Spinal cord (tissue), 9 donors: ENCODE measurements at regions not wholly inside any gene's neighbourhood (a gene's known extent, or its start where the extent isn't known, plus 50 kb on each side); places are given as distances from the start of the nearest gene placed in this dataset.
A peak's percentile ranks its signal among the peaks of the same experiment; 100 is the strongest.

ENCODE experiments used
- DNase-seq, 6 donors: peaks; one replicate each; pipeline versions ENCODE4 v3.0.0 to v3.0.0-alpha.2; 2013 to 2015; ENCODE audit warnings: low spot score in 6 of 6, low read depth in 4 of 6
- H3K27ac ChIP-seq: one replicate; pipeline ENCODE4 v1.5.1; 2013; ENCODE audit warnings: low read depth, low read length, control low read depth
- H3K27me3 ChIP-seq: one replicate; pipeline ENCODE4 v1.6.1; 2013; ENCODE audit warnings: low read length; ENCODE audit not compliant: control insufficient read depth, insufficient read depth
- H3K36me3 ChIP-seq: one replicate; pipeline ENCODE4 v1.6.1; 2013; ENCODE audit warnings: low read length; ENCODE audit not compliant: control insufficient read depth, insufficient read depth
- H3K4me1 ChIP-seq: one replicate; pipeline ENCODE4 v1.6.1; 2013; ENCODE audit warnings: low read length; ENCODE audit not compliant: control insufficient read depth, insufficient read depth
- H3K4me3 ChIP-seq: one replicate; pipeline ENCODE4 v1.5.1; 2013; ENCODE audit warnings: low read depth, low read length, control low read depth
- H3K9me3 ChIP-seq: one replicate; pipeline ENCODE4 v1.6.1; 2013; ENCODE audit warnings: low read length; ENCODE audit not compliant: control insufficient read depth, insufficient read depth
- WGBS: methylation state at CpG from one replicate; pipeline ENCODE4 v1.1.5; 2013; ENCODE audit warnings: missing lambda C conversion rate; ENCODE audit not compliant: insufficient coverage; 5-methylcytosine and 5-hydroxymethylcytosine counted together
- donor health status: healthy.

DNA sequence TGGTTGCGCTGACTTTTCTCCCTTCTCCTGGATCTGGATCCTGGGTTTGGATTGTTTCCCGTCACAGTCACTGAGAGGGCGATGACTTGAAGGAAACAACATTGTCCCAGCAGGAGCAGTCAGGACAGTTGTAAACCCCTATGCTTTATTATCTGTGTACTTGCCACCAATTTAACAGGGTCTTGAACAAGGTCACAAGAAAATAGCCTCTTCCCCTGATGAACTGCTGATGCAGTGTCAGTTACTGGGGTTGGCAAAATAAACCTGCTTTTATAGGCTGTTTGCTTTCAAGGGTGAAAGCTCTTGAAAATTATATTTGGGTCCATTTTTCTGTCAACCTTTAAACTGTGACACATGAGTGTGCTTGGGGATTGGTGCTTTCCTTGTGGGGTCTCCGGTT lies 238.9 kb downstream of the ACTR3B start:
- H3K27me3 ChIP-seq: no peaks in the 10 kb centered on the region
- no peak overlapping the region for H3K27ac ChIP-seq
- H3K36me3 ChIP-seq: no peaks in the 10 kb centered on the region
- no peaks in the 10 kb centered on the region for H3K4me1 ChIP-seq
- WGBS: 50% methylated on average over 1 of the region's 4 CpGs
- peak in 1 of 6 donors; percentile 51 for DNase-seq
- no peak overlapping the region for H3K4me3 ChIP-seq
- peaks cover 2% of the 10 kb centered on the region for H3K9me3 ChIP-seq

- Histone ChIP-seq H3K27ac (no peak overlapping the region), H3K27me3 (no peaks in the 10 kb centered on the region), H3K9me3 (peaks cover 2% of the 10 kb centered on the region), H3K4me1 (peaks cover 3% of the 10 kb centered on the region), H3K4me3 (no peak overlapping the region), H3K36me3 (no peaks in the 10 kb centered on the region)
- no peak for DNase-seq
- no CpG with 5 or more reads among the region's 1 CpG for WGBS
Observed at GRCh38 chr7:153002115-153002514, 242.6 kb downstream of the ACTR3B start.

GRCh38 chr7:153002572-153002971 lies 243.0 kb downstream of the ACTR3B start:
- H3K4me3 ChIP-seq: no peak overlapping the region

GRCh38 chr7:153004341-153004740 lies 244.8 kb downstream of the ACTR3B start:
- 76% methylated on average over 14 of the region's 14 CpGs for WGBS

More at GRCh38 chr7:153002572-153002971, 243.0 kb downstream of the ACTR3B start:
- Histone ChIP-seq H3K27ac (no peak overlapping the region), H3K27me3 (no peaks in the 10 kb centered on the region), H3K36me3 (no peaks in the 10 kb centered on the region), H3K4me1 (peaks cover 3% of the 10 kb centered on the region), H3K9me3 (peaks cover 2% of the 10 kb centered on the region)
- DNase-seq: no peak
- no CpG with 5 or more reads among the region's 5 CpGs for WGBS

DNA sequence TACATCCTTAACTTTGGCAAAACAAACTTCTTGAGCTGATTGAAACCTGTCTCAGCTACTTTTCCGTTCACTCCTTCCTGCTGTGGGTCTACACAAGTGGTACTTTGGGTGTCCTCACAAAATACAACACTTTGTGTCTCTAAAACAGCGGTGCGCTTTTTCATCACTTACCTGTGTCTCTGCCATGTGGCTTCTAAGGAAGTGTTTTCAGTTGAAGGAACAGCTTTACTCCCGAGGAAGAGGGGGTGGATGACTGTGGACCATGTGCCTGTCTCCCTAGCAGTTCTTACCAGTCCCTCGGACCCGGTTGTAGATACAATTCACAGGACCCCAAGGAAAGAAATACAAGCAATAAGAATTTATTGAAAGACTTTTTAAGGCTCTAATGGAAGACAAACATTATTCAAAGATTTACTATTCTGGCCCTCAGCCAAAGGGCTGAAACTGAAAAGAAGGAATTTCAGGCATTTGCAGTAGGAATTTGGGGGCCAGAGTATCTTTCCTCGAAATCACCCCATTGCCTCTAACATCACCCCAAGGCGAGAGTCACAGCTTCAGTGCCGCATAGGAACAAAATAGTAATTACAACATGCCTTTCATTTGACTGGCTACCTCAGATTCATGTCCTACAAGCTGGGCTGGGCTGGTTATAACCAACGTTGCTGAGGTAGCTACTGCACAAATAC lies 246.3 kb downstream of the ACTR3B start:
- Histone ChIP-seq H3K4me1 (peaks cover 3% of the 10 kb centered on the region), H3K27ac (no peak overlapping the region), H3K4me3 (no peak overlapping the region), H3K36me3 (no peaks in the 10 kb centered on the region), H3K27me3 (no peaks in the 10 kb centered on the region), H3K9me3 (peaks cover 2% of the 10 kb centered on the region)
- DNase-seq: no peak
- WGBS: 52% methylated on average over 5 of the region's 10 CpGs

More at GRCh38 chr7:153004341-153004740, 244.8 kb downstream of the ACTR3B start:
- no peaks in the 10 kb centered on the region for H3K36me3 ChIP-seq
- H3K27me3 ChIP-seq: no peaks in the 10 kb centered on the region
- no peak overlapping the region for H3K27ac ChIP-seq
- H3K9me3 ChIP-seq: peaks cover 2% of the 10 kb centered on the region
- no peak overlapping the region for H3K4me3 ChIP-seq
- no peak for DNase-seq
- peaks cover 3% of the 10 kb centered on the region for H3K4me1 ChIP-seq

GRCh38 chr7:153006452-153006851 lies 246.9 kb downstream of the ACTR3B start:
- Histone ChIP-seq H3K4me3 (no peak overlapping the region), H3K27me3 (no peaks in the 10 kb centered on the region), H3K27ac (no peak overlapping the region), H3K4me1 (peaks cover 3% of the 10 kb centered on the region), H3K9me3 (peaks cover 2% of the 10 kb centered on the region), H3K36me3 (no peaks in the 10 kb centered on the region)
- WGBS: no CpG with 5 or more reads among the region's 2 CpGs
- no peak for DNase-seq

DNA sequence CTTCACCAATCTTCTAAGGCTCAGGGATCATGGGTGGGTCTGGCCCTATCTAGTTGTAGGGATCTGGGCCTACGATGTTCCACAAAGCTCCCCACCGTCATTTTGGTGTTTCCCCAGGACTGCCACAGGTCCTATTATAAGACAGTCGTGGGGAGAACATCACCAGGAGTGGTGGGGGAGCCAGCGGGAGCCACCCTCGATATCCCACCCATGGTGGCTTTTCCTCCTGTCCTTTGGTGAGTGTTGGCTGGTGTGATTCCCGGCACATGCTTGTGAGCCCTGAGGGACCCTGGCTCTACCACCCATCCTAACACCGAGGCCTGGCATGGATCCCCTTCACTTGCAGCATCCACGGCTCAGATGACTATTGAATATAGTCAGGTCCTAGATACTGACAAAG lies 247.4 kb downstream of the ACTR3B start:
- DNase-seq: no peak
- H3K36me3 ChIP-seq: no peaks in the 10 kb centered on the region
- no peak overlapping the region for H3K4me3 ChIP-seq
- H3K27ac ChIP-seq: no peak overlapping the region
- no peaks in the 10 kb centered on the region for H3K27me3 ChIP-seq
- 100% methylated on average over 1 of the region's 8 CpGs for WGBS
- peaks cover 3% of the 10 kb centered on the region for H3K4me1 ChIP-seq
- peaks cover 2% of the 10 kb centered on the region for H3K9me3 ChIP-seq

GRCh38 chr7:153010416-153010815 lies 250.9 kb downstream of the ACTR3B start:
- DNase-seq: no peak
- Histone ChIP-seq H3K36me3 (no peaks in the 10 kb centered on the region), H3K27ac (no peak overlapping the region), H3K9me3 (peaks cover 2% of the 10 kb centered on the region), H3K4me1 (no peaks in the 10 kb centered on the region), H3K27me3 (no peaks in the 10 kb centered on the region), H3K4me3 (no peak overlapping the region)
- 79% methylated on average over 6 of the region's 10 CpGs for WGBS

DNA sequence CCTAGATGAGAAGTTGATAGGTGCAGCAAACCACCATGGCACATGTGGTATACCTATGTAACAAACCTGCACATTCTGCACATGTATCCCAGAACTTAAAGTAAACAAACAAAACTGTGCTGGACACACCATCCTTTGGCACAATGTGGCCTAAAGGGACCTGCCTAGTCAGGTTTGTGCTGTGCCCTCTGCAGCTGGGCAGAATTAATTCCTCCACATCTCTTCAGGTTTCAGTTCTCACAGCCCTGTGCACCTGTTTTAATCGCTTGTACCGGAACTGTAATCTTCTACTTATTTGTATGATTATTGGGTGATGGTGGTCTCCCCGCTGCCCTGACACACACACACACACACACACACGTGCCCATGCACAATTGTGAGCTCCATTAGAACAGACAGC lies 252.7 kb downstream of the ACTR3B start:
- Histone ChIP-seq H3K27me3 (no peaks in the 10 kb centered on the region), H3K36me3 (no peaks in the 10 kb centered on the region), H3K4me3 (no peak overlapping the region), H3K9me3 (peaks cover 2% of the 10 kb centered on the region), H3K4me1 (no peaks in the 10 kb centered on the region), H3K27ac (no peak overlapping the region)
- WGBS: no CpG with 5 or more reads among the region's 4 CpGs
- DNase-seq: no peak

GRCh38 chr7:153017223-153017622 lies 257.7 kb downstream of the ACTR3B start:
- Histone ChIP-seq H3K36me3 (no peaks in the 10 kb centered on the region), H3K9me3 (no peaks in the 10 kb centered on the region), H3K4me1 (no peaks in the 10 kb centered on the region), H3K27me3 (no peaks in the 10 kb centered on the region), H3K27ac (no peak overlapping the region), H3K4me3 (no peak overlapping the region)
- DNase-seq: no peak
- WGBS: 48% methylated on average over 14 of the region's 14 CpGs
